SKM-1 treated with dmso at 0.1 percent for 144 hours (cell line): ENCODE measurements at regions not wholly inside any gene's neighbourhood (a gene's known extent, or its start where the extent isn't known, plus 50 kb on each side); places are given as distances from the start of the nearest gene placed in this dataset.
"Not testable (repeated sequence)": the region's sequence is repeated elsewhere in the genome, so short reads cannot be mapped to it uniquely, and the experiment has no call there.

Source experiments
- DNase-seq: peaks from one replicate; lab custom pipeline; 2025; ENCODE audit not compliant: unreplicated experiment; lab: John Stamatoyannopoulos, UW

DNA sequence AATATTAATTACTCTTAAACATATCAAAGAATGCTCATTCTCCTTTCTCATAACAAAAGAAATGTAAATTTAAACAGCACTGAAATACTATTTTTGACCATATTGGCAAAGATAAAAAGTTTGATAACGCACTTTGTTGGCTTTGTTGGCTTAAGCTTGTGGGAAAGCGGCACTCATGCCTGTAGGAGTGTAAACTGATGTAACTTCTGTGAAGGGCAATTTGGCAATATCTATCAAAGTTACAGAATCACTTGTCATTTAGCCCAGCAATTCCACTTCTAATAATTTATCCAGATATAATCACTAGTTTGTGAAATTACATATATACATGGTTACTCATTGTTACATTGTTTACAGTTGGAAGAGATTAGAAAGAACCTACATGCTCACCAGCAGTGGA lies 96.3 kb upstream of the FOXN2 start:
- DNase-seq = no peak

DNA sequence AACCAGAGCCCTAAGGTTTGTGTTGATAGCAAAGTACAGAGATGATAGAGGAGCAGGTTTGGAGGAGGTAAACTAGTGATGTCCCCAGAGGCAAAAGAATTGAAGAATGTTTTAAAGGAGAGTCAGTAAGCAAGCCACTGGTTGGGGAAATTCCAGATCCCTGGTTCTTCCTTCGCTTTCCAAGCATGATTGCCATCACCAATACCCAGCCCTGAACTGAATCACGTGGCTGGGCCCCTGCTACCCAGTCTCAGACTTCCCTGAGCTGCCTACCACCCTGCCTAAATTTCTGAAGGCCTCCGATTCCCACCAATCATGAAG lies 95.3 kb upstream of the FOXN2 start:
- DNase-seq = no peak

DNA sequence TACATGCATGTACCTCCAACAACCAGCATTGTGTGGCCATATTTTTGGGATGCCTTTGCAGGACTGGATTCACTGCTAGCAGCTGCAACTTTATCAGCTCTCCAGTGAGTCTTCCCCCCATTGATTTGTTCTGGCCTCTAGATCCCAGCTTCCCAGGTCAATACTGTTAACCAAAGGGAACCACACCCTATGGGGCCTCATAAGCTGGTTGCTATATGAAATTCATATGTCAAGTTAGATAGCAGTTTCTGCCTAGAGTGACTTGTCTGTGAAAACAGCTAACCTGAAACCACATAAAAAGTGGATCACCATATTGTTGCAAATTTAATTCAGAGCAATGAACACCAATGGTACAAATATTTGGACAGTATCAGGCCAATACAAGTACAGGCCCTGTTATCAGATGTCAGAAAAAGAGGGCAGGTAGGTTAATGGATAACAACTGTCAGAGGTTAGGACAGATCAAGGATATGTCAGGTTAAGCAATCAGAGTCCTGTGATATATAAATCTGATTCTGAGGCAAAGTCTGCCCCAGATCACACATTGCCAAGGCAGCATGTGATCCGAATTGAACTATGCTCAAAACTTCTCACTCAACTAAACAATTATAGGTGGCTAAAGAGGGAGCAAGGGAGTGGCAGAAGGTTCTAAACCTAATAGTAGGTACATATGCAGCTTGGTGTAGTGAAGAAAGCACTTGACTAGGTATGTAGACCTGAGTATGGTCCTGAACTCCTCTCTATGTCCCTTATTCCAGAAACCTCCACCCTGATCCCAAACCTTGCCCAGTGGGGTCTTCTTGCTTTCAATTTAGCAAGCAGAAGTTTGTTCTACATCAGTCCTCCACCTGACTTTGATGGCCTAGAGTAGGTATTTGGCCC lies 94.7 kb upstream of the FOXN2 start:
- DNase-seq = no peak

DNA sequence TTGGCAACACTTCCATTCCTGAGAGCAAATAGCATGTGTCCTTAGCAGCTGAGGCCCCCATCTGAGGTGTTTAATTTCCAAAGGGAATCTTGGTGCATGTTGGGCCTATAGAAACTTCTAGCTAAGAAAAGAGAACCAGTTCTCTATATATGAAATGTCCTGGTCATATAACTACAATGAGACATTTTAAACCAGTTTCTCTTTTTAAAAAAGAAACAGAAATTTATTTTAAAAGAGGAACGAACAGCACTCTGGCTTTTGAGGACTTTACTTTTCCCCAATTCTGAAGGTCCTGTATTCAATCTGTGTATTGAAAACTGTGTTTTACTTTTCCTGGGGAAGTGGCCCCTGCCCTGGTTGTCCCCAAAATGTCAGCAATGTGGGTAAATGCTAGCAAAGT lies 94.0 kb upstream of the FOXN2 start:
- no peak for DNase-seq

DNA sequence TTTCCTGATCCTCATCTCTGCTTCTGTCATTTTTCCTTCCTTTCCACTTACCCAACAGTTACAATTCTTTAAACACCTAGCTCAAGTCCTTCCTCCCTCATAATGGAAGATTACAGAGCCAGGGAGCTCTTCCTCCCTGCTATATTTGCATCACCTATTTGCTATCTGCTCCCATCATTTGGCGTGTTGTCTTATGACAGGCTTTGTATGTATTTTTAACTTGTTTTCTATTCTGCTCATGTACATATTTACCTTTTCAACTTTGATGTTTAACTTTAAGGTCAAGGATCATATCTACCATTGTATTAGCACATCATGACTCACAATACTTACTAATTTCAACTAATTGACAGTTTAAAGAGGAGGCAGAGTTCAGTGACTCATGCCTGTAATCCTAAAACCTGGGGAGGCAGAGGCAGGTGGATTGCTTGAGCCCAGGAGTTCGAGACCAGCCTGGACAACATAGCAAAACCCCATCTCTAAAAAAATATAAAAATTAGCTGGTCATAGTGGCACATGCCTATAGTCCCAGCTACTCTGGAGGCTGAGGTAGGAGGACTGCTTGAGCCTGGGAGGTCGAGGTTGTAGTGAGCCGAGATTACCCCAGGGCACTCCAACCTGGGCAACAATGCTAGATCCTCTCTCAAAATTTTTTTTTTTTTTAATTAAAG lies 92.5 kb upstream of the FOXN2 start:
- DNase-seq = no peak

DNA sequence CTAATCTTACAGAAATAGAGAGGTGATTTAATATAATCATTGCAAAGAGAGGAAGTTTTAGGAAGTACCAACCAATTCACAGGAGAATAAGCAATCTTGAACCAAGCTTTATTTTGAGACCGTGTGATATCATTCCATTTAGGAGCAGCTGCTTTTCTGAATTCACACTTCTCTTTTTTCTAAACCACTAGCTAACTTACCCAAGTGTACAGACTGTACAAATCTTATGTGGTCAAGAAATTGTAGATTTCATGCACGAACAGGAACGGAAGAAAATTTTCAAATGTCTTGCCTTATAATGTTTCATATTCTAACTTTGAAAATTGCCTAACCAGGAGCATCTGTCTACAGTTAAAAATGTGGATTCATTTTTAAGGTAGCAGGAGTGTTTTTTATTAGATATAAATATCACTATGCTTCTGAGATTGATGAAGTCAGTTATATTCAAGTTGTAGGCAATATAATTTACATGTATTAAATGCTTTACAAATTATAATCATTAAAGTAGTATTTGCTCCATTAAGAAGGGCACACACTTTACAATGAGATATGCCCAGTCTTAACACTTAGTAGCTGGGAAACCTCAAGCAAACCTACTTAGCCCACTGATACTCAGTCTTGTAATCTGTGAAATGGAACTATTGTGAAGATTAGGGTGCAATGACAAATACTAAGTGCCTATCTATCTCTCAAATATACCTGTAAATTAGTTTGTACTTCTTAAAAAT lies 86.7 kb upstream of the FOXN2 start:
- peak; percentile 96 for DNase-seq

DNA sequence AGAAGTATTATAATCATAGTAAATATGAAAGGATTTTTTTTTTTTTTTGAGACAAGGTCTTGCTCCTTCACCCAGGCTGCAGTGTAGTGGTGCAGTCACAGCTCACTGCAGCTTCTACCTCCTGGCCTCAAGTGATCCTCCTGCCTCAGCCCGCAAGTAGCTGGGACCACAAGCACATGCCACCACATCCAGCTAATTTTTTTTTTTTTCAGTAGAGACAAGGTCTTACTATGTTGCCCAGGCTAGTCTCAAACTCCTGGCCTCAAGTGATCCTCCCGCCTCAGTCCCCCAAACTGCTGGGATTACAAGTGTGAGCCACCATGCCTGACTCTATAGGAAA lies 86.2 kb upstream of the FOXN2 start:
- DNase-seq = no peak

DNA sequence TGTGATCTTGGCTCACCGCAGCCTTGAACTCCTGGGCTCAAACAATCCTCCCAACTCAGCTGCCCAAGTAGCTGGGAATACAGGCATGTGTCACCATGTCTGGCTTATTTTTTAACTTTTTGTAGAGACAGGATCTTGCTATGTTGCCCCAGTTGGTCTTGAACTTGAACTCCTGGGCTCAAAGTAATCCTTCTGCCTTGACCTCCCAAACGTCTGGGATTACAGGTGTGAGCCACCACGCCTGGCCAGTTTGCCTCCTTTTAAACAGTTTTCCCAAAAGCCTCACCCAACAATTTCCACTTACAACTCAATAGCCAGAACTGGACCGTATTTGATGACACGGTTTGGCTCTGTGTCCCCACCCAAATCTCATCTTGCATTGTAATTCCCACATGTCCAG lies 85.4 kb upstream of the FOXN2 start:
- no peak for DNase-seq

DNA sequence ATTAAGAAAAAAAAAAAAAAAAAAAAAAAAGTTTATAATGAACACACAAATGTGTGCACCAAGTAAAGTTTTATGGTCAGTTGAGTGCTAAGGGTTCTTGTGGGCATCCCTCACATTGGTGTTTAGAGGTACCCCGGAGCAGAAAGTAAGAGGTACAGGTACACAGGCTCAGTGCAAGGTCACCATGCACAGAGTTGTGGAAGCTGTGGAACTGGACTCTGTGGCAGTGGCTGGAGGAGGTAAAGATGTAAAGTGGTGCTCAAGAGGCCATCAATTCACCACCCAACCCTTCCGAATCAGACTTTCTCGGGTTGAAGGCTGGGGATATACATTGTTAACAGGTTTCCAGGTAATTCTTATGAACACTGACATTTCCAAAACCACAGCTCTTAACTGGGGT lies 83.6 kb upstream of the FOXN2 start:
- DNase-seq = no peak

DNA sequence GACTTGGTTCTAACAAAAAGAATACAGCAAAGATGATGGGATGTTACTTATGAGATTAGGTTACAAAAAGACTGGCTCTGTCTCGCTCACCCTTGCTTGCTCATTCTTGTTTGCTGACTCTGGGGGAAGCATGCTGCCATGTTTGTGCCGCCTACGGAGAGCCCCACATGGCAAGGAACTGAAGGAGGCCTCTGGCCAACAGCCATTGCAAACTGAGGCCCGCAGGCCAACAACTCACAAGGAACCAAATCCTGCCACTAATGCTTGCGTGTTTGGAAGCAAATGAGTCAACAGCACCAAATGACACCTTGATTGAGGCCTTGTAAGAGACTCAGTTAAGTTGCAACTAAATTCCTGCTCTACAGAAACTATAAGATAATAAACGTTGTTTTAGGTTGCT lies 82.1 kb upstream of the FOXN2 start:
- no peak for DNase-seq

DNA sequence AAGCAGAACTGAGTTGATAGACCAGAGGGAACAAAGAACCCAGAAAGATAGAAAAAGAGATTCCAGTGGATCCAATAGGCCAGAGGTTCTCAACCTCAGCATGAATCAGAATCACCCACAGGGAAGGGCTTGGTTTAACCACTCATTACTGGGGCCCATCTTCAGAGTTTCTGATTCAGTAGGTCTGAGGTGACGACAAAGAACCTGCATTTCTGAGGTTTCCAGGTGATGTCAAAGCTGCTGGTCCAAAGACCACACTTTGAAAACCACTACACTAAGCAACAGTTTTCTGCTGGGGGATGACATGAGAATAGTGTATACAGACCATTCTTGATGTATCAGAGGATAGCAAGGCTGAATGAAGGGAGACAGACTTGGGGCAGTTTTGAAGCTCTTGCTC lies 81.5 kb upstream of the FOXN2 start:
- no peak for DNase-seq

DNA sequence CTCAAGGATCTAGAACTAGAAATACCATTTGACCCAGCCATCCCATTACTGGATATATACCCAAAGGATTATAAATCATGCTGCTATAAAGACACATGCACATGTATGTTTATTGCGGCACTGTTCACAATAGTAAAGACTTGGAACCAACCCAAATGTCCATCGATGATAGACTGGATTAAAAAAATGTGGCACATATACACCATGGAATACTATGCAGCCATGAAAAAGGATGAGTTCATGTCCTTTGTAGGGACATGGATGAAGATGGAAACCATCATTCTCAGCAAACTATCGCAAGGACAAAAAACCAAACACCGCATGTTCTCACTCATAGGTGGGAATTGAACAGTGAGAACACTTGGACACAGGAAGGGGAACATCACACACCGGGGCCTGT lies 80.7 kb upstream of the FOXN2 start:
- not testable (repeated sequence) for DNase-seq

DNA sequence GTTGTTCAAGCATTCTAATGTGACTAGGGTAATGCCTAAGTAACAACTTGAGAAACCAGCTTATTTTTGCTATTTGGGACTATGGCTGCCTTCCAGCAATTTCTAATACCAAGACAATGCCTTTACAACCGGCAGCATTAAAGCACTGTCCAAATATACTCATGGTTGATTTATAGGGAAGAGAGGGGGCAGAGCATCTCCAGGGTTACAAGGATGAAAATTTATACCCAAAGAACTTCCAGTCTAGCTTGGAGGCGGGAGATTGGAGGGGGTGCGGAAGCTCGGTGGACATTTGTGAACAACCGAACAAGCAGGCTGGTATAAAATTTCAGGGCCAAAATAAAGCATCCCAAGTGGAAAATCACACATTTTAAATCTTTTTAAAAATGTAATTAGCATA lies 79.4 kb upstream of the FOXN2 start:
- no peak for DNase-seq

DNA sequence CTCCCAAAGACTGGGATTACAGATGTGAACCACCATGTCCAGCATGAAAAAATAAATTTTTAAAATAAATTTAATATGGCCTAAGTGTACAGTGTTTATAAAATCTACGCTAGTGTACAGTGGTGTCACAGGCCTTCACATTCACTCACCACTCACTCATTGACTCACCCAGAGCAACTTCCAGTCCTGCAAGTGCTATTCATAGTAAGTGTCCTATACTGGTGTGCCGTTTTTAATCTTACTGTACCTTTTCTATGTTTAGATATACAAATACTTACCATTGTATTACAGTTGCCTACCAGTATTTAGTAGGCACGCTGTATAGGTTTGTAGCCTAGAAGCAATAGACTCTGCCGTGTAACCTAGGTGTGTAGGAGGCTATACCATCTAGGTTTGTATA lies 76.1 kb upstream of the FOXN2 start:
- DNase-seq = no peak

DNA sequence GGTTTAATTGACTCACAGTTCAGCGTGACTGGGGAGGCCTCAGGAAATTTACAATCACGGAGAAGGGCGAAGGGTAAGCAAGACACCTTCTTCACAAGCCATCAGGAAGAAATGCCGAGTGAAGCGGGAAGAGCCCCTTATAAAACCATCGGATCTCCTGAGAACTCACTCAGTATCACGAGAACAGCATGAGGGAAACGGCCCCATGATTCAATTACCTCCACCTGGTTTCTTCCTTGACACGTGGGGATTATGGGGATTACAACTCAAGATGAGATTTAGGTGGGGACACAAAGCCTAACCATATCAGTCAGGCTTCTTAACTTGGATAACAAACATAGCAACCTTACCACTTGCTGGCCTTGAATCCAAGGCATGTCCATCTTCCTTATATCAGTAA lies 73.6 kb upstream of the FOXN2 start:
- DNase-seq = no peak

DNA sequence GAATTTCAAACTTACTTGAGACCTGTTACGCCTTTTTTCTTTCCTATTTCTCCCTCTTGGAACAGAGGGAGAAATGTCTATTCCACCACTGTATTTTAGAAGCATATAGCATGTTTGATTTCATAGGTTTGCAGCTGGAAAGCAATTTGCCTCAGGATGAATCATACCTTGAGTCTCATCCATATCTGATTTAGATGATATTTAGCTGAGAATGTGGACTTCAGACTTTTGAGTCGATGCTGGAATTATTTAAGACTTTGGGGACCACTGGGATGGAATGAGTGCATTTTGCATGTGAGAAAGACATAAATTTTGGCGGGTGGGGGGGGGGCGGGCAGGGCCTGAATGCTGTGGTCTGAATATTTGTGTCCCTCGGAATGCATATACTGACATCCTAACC lies 67.3 kb upstream of the FOXN2 start:
- no peak for DNase-seq

DNA sequence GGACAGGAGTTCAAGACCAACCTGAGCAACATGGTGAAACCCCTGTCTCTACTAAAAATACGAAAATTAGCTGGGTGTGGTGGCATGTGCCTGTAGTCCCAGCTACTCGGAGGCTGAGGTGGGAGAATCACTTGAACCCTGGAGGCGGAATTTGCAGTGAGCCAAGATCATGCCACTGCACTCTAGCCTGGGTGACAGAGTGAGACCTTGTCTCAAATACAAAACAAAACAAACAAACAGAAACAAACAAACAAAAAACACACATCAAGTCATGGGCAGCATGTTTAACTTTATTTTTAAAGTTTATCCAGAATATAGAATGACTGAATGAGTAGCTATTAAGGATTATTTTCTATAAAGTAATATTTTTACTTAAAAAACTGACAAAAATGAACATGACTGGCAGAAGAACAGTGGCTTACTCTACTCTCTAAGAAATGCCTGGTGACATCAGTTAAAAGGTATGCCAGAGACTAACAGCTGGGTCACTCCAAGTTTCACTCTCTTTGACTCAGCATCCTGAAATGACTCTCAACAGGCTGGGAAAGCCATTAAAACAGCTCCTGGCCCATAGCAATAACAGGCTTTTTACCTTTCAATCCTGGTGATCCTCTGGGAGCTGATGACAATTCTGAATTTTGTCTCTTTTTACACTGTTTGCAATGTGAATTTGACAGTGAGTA lies 66.1 kb upstream of the FOXN2 start:
- no peak for DNase-seq

DNA sequence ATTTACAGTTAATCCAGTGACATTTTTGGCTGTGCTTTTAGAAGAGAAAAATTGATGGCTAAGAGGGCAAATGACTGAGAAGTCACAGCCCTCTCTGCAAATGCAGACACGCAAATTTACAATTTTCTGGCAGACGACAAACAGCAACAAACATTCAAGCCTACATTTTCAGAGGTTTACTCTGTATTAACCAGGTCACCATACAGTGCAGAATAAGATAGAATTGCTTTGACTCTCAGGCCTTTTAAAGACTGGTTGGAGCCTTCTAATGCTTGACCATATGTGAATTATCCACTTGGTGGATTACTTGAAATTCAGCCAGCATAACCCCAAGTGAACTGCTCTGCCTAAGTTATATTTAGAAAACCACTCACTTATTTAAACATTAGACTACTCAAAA lies 65.5 kb upstream of the FOXN2 start:
- DNase-seq = no peak

DNA sequence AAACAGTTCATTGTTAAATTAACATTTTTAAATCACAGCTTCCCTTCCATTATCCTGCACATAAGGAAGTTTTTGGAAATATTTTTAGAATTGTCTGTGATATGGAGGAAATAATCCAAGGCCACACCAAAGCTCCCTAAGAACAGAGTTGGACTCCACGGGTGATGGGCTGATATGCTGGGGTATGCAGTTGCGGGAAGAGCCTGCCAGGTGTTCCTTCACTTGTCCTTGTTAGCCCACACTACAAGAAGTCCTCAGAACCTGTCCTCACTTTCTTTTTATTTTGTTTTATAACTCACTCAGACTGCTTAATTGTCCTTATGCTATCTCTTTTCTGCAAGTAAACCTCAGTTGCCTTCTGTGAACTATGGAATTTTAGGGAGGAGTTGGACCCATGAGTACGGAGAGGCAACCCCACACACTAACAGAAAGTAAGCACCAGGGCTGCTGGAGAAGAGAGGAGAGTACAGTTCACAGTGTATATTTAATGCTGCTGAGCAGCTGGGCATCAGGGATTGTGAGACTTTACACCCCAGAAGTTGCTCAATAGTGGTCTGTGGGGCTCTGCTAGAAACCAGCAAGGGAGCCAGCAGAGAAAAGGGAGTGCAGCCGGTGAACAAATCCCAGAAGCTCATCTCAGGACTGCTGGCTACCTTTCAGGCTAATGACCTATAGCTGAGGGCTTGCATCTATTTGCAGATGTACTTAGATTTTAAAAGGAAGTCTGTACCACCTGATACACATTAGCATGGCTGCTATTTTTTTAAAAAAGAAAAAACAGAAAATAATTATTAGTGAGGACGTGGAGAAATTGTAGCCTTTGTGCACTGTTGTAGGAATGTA lies 64.6 kb upstream of the FOXN2 start:
- peak; percentile 85 for DNase-seq

DNA sequence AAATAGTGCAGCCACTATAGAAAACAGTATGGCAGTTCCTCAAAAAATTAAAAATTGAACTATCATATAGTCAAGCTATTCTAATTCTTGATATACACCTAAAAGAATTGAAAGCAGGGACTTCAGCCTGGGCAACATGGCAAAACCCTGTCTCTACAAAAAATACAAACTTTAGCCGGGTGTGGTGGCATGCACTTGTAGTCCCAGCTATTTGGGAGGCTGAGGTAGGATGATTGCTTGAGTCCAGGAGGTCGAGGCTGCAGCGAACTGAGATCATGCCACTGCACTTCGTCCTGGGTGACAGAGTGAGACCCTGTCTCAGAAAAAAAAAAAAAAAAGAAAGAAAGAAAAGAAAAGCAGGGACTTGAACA lies 64.0 kb upstream of the FOXN2 start:
- DNase-seq = no peak

DNA sequence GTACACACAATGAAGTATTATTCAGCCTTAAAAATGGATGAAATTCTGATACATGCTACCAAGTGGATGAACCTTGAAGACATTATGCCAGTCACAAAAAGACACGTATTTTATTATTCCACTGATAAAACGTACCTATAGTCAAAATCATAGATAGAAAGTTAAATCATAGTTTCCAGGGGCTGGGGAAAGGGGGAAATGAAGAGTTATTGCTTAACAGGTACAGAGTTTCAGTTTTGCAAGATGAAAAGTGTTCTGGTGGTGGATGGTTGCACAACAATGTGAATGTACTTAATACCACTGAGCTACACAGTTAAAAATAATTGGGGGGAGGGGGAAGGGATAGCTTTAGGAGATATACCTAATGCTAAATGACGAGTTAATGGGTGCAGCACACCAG lies 63.5 kb upstream of the FOXN2 start:
- peak; percentile 92 for DNase-seq
